ENCODE measurements at regions not wholly inside any gene's neighbourhood (a gene's known extent, or its start where the extent isn't known, plus 50 kb on each side); places are given as distances from the start of the nearest gene placed in this dataset.

- DNase-seq (ENCODE audit: insufficient read length, low spot score) (no peak), FAIRE-seq (no peak)
- TF ChIP-seq POLR2AphosphoS5 (IDR thresholded peaks at IDR 0.05; ENCODE audit: low read depth, low read length) = no peak
- no peak for TF ChIP-seq POLR2A (IDR thresholded peaks at IDR 0.05; ENCODE audit: low read depth, low read length)
- TF ChIP-seq TAF1 (IDR thresholded peaks at IDR 0.05; ENCODE audit: low read depth, low read length) = no peak
- no peak for TF ChIP-seq POU2F2 (IDR thresholded peaks at IDR 0.05; ENCODE audit: low read depth, low read length)
- no peak for TF ChIP-seq SPI1 (IDR thresholded peaks at IDR 0.05; ENCODE audit: low read depth, low read length)
- TF ChIP-seq PAX5 (IDR thresholded peaks at IDR 0.05; ENCODE audit: insufficient read depth, low read length, severe bottlenecking) = no peak
Measured at GRCh38 chr5:58077966-58078365, 381.9 kb downstream of the PLK2 start.

- FAIRE-seq (no peak), DNase-seq (ENCODE audit: insufficient read length, low spot score) (no peak)
- no peak for TF ChIP-seq POU2F2 (IDR thresholded peaks at IDR 0.05; ENCODE audit: low read depth, low read length)
- no peak for TF ChIP-seq PAX5 (IDR thresholded peaks at IDR 0.05; ENCODE audit: insufficient read depth, low read length, severe bottlenecking)
- TF ChIP-seq POLR2AphosphoS5 (IDR thresholded peaks at IDR 0.05; ENCODE audit: low read depth, low read length) = no peak
- TF ChIP-seq SPI1 (IDR thresholded peaks at IDR 0.05; ENCODE audit: low read depth, low read length) = no peak
Measured at GRCh38 chr5:58077416-58077815, 382.5 kb downstream of the PLK2 start.

DNA sequence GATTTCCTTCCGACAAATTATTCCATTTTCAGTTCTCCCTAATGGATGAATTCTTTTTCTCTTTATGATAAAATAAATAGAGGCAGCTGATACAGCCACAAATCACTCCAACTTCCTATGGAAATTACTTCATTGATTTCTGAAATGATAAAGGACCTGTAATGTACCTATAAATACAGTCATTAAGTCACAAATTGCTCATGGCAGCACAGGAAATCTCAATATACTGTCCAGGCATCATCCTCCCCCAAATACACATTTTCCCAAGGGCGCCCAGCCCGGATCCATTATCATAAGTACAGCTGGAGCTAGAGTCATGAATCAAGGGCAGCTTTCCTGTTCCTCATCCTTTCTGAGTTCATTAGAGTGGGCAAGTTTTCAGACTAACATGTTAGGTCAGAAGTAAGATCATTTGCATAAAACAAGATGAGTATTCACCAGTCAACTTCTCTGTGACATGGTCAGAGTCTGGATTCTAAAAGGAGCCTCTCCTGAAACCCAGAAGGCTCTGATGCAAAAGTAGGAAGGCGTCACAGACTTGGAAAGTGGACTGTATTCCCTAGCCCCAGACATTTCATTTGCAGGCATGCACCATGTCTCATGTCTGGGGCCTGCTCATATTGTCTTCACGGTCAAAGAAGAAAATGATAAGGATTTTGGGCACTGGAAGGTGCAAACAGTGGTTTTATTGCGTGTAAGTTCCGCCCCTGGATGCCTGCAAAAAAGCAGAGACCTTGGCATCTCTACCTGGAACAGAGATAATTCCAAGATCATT lies 383.2 kb downstream of the PLK2 start:
- no peak for DNase-seq (ENCODE audit: insufficient read length, low spot score)
- TF ChIP-seq TAF1 (IDR thresholded peaks at IDR 0.05; ENCODE audit: low read depth, low read length) = no peak
- TF ChIP-seq POU2F2 (IDR thresholded peaks at IDR 0.05; ENCODE audit: low read depth, low read length) = no peak
- TF ChIP-seq PAX5 (IDR thresholded peaks at IDR 0.05; ENCODE audit: insufficient read depth, low read length, severe bottlenecking) = no peak
- no peak for TF ChIP-seq SPI1 (IDR thresholded peaks at IDR 0.05; ENCODE audit: low read depth, low read length)
- TF ChIP-seq POLR2A (IDR thresholded peaks at IDR 0.05; ENCODE audit: low read depth, low read length) = no peak
- no peak for TF ChIP-seq POLR2AphosphoS5 (IDR thresholded peaks at IDR 0.05; ENCODE audit: low read depth, low read length)
- no peak for FAIRE-seq

GRCh38 chr5:58075907-58076306 lies 384.0 kb downstream of the PLK2 start:
- DNase-seq (ENCODE audit: insufficient read length, low spot score) (no peak), FAIRE-seq (no peak)

DNA sequence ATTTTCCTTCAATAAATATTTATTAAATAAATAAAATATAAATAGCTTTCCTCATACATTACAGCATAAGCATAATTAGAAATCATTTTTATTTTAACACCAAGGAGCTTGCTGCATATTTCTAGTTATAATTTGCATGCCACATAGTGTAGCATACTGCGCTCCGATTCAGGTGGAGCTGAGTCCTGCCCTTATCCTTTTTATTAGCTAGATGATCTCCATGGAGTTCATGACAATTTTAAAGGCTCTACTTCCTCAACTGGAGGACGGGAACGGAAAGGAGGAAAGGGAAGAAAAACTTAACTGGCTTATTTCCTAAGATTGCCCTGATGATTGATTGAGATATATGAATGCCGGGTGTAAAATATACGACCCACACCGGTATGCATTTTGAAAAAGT lies 385.2 kb downstream of the PLK2 start:
- no peak for FAIRE-seq
- no peak for DNase-seq (ENCODE audit: insufficient read length, low spot score)
- TF ChIP-seq POLR2A (IDR thresholded peaks at IDR 0.05; ENCODE audit: low read depth, low read length) (no peak), SPI1 (IDR thresholded peaks at IDR 0.05; ENCODE audit: low read depth, low read length) (no peak), PAX5 (IDR thresholded peaks at IDR 0.05; ENCODE audit: insufficient read depth, low read length, severe bottlenecking) (no peak), TAF1 (IDR thresholded peaks at IDR 0.05; ENCODE audit: low read depth, low read length) (no peak), POU2F2 (IDR thresholded peaks at IDR 0.05; ENCODE audit: low read depth, low read length) (no peak), POLR2AphosphoS5 (IDR thresholded peaks at IDR 0.05; ENCODE audit: low read depth, low read length) (no peak)

More at GRCh38 chr5:58075907-58076306, 384.0 kb downstream of the PLK2 start:
- TF ChIP-seq SPI1 (IDR thresholded peaks at IDR 0.05; ENCODE audit: low read depth, low read length) (no peak), POLR2AphosphoS5 (IDR thresholded peaks at IDR 0.05; ENCODE audit: low read depth, low read length) (no peak), PAX5 (IDR thresholded peaks at IDR 0.05; ENCODE audit: insufficient read depth, low read length, severe bottlenecking) (no peak), POU2F2 (IDR thresholded peaks at IDR 0.05; ENCODE audit: low read depth, low read length) (no peak), POLR2A (IDR thresholded peaks at IDR 0.05; ENCODE audit: low read depth, low read length) (no peak), TAF1 (IDR thresholded peaks at IDR 0.05; ENCODE audit: low read depth, low read length) (no peak)

DNA sequence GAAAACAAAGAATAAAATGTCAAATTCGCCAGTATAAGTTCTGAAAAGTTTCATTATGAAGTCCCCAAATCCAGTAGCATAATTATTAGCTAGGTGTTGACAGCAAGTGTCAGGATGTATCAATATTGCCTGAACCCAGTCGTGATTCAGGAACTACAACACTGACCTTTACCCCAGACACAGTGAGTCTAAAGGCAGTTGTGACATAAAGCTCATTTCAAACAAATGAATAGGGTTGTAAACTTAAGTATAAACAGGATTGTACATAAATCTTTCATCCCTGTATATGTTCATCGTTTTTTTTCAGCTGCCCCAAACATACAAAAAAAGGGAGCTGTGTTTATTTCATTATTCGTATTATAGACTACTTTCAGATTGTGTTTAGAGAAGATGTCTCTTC lies 385.7 kb downstream of the PLK2 start:
- TF ChIP-seq POU2F2 (IDR thresholded peaks at IDR 0.05; ENCODE audit: low read depth, low read length) = no peak
- TF ChIP-seq PAX5 (IDR thresholded peaks at IDR 0.05; ENCODE audit: insufficient read depth, low read length, severe bottlenecking) = no peak
- TF ChIP-seq POLR2AphosphoS5 (IDR thresholded peaks at IDR 0.05; ENCODE audit: low read depth, low read length) = no peak
- TF ChIP-seq SPI1 (IDR thresholded peaks at IDR 0.05; ENCODE audit: low read depth, low read length) = no peak
- TF ChIP-seq TAF1 (IDR thresholded peaks at IDR 0.05; ENCODE audit: low read depth, low read length) = no peak
- no peak for TF ChIP-seq POLR2A (IDR thresholded peaks at IDR 0.05; ENCODE audit: low read depth, low read length)
- no peak for FAIRE-seq
- DNase-seq (ENCODE audit: insufficient read length, low spot score) = no peak

DNA sequence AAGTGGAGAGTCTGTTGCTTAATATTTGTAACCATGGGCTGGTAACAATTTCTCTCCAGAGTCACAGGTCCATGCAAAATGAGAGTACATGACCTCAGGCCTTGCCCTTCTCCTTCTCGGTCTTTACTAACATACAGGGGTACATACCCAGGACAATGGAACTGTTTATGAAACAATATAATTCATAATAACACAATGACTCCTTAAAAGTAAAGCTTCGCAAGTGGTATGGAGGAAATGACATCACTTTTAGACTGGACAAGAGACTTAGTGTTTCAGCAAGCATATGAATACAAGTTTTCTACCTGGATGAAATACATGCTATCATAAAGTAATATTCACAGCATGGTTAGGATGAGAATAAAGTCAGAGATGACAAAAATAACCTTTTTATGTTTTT lies 386.6 kb downstream of the PLK2 start:
- DNase-seq (ENCODE audit: insufficient read length, low spot score) (no peak), FAIRE-seq (no peak)
- no peak for TF ChIP-seq POLR2AphosphoS5 (IDR thresholded peaks at IDR 0.05; ENCODE audit: low read depth, low read length)
- no peak for TF ChIP-seq TAF1 (IDR thresholded peaks at IDR 0.05; ENCODE audit: low read depth, low read length)
- no peak for TF ChIP-seq PAX5 (IDR thresholded peaks at IDR 0.05; ENCODE audit: insufficient read depth, low read length, severe bottlenecking)
- TF ChIP-seq SPI1 (IDR thresholded peaks at IDR 0.05; ENCODE audit: low read depth, low read length) = no peak
- TF ChIP-seq POU2F2 (IDR thresholded peaks at IDR 0.05; ENCODE audit: low read depth, low read length) = no peak
- TF ChIP-seq POLR2A (IDR thresholded peaks at IDR 0.05; ENCODE audit: low read depth, low read length) = no peak

- DNase-seq (ENCODE audit: insufficient read length, low spot score) (no peak), FAIRE-seq (no peak)
- no peak for TF ChIP-seq PAX5 (IDR thresholded peaks at IDR 0.05; ENCODE audit: insufficient read depth, low read length, severe bottlenecking)
- TF ChIP-seq TAF1 (IDR thresholded peaks at IDR 0.05; ENCODE audit: low read depth, low read length) = no peak
- TF ChIP-seq POU2F2 (IDR thresholded peaks at IDR 0.05; ENCODE audit: low read depth, low read length) = no peak
- no peak for TF ChIP-seq POLR2AphosphoS5 (IDR thresholded peaks at IDR 0.05; ENCODE audit: low read depth, low read length)
- TF ChIP-seq POLR2A (IDR thresholded peaks at IDR 0.05; ENCODE audit: low read depth, low read length) = no peak
- TF ChIP-seq SPI1 (IDR thresholded peaks at IDR 0.05; ENCODE audit: low read depth, low read length) = no peak
Measured at GRCh38 chr5:58072300-58072965, 387.5 kb downstream of the PLK2 start.

DNA sequence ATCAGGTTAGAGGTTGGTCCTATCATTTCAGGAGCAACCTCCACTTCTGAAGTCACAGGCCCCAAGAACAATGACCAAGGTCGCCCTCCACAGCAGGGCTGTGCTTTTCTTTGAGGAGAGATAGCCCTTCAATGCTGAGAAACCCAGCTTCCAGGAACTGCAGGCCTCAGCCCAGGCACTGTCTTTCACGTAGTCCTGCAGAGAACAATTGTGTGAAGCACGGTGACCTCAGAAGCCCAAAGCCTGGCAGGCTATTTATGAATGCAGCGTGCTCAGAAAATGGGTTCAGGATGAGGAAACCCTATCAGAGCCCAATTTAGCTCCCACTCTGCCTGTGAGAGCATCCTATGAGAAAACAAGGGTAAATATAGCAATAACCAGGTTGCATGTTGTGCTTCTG lies 388.3 kb downstream of the PLK2 start:
- no peak for DNase-seq (ENCODE audit: insufficient read length, low spot score)
- TF ChIP-seq POU2F2 (IDR thresholded peaks at IDR 0.05; ENCODE audit: low read depth, low read length) (no peak), SPI1 (IDR thresholded peaks at IDR 0.05; ENCODE audit: low read depth, low read length) (no peak), POLR2A (IDR thresholded peaks at IDR 0.05; ENCODE audit: low read depth, low read length) (no peak), TAF1 (IDR thresholded peaks at IDR 0.05; ENCODE audit: low read depth, low read length) (no peak), PAX5 (IDR thresholded peaks at IDR 0.05; ENCODE audit: insufficient read depth, low read length, severe bottlenecking) (no peak), POLR2AphosphoS5 (IDR thresholded peaks at IDR 0.05; ENCODE audit: low read depth, low read length) (no peak)
- no peak for FAIRE-seq
